ENCODE measurements at regions not wholly inside any gene's neighbourhood (a gene's known extent, or its start where the extent isn't known, plus 50 kb on each side); places are given as distances from the start of the nearest gene placed in this dataset.

- TF ChIP-seq POLR2AphosphoS5 (IDR thresholded peaks at IDR 0.05) (no peak), POLR2A (IDR thresholded peaks at IDR 0.05) (no peak), CTCF (IDR thresholded peaks at IDR 0.05) (no peak), EP300 (IDR thresholded peaks at IDR 0.05) (no peak)
Observed at GRCh38 chr12:111287125-111287900, 81.6 kb downstream of the PHETA1 start.
